ENCODE measurements at regions not wholly inside any gene's neighbourhood (a gene's known extent, or its start where the extent isn't known, plus 50 kb on each side); places are given as distances from the start of the nearest gene placed in this dataset.

DNA sequence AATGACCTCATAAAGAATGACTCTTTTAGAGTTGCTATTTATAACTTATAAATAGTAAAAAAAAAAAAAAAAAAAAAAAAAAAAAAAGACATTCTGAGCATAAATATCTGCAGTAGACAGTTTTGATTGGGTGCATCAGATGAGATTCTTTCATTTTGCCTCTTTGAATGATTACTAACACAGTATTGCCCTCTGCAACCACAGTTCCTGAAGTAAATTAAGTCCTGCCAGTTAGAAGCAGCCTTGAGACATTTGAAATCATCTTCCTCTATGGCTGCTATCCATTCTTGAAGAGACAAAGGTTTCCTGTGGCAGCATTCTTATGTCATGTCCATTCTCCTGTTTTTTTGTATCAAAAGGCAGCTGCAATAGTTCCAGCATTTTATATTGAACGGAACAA is 892.4 kb upstream of the MIR17HG start:
- intact Hi-C loops (cut with micrococcal nuclease) = no loop called here
- CTCF ChIA-PET = no interaction called here

More for the DNA sequence above, 892.4 kb upstream of the MIR17HG start:
- H3K14ac ChIP-seq (replicated peaks; ENCODE audit: low read depth, low read length) = no peak overlapping the region
- no peak overlapping the region for H4K91ac ChIP-seq (ENCODE audit: insufficient read depth, low read depth, low read length)
- H3K9me1 ChIP-seq (ENCODE audit: insufficient read depth, low read length) = no peaks in the 10 kb centered on the region
- H3K4me3 ChIP-seq (ENCODE audit: insufficient read depth, low read depth, low read length) = no peak overlapping the region
- no peak overlapping the region for H2BK120ac ChIP-seq (ENCODE audit: low read depth, low read length)
- H4K8ac ChIP-seq (ENCODE audit: low read depth in 2 of 2, low read length in 2 of 2) = no peak overlapping the region
- no peak for DNase-seq
- no peak overlapping the region for H3K4me2 ChIP-seq (ENCODE audit: low read depth, low read length)
- WGBS, 2 experiments (ENCODE audit: extremely low coverage in 2 of 2, insufficient read length in 1 of 2) = no CpG with 5 or more reads among the region's 1 CpG
- no peak for ATAC-seq (ENCODE audit: low read depth)
- in situ Hi-C loops (cut with MboI; ENCODE audit: low sequenced_read_pairs) (no loop called here), dilution Hi-C loops (cut with HindIII; ENCODE audit: low sequenced_read_pairs, unreplicated experiment) (no loop called here)
- H3K9ac ChIP-seq (ENCODE audit: low read depth, low read length) = no peak overlapping the region
- no peaks in the 10 kb centered on the region for H3K79me1 ChIP-seq (ENCODE audit: low read depth in 1 of 2, low read length in 2 of 2)
- no peak overlapping the region for H4K5ac ChIP-seq (ENCODE audit: low read depth, low read length)
- POLR2A ChIA-PET (ENCODE audit: unreplicated experiment) = no interaction called here
- H3K56ac ChIP-seq (ENCODE audit: extremely low read depth, insufficient read depth, low read length) = no peak overlapping the region
- no peak for TF ChIP-seq MAFK (IDR thresholded peaks at IDR 0.05; ENCODE audit: low read depth, low read length)
- no peak for TF ChIP-seq SMC3 (IDR thresholded peaks at IDR 0.05; ENCODE audit: low read depth, low read length)
- TF ChIP-seq, protein P1, sequence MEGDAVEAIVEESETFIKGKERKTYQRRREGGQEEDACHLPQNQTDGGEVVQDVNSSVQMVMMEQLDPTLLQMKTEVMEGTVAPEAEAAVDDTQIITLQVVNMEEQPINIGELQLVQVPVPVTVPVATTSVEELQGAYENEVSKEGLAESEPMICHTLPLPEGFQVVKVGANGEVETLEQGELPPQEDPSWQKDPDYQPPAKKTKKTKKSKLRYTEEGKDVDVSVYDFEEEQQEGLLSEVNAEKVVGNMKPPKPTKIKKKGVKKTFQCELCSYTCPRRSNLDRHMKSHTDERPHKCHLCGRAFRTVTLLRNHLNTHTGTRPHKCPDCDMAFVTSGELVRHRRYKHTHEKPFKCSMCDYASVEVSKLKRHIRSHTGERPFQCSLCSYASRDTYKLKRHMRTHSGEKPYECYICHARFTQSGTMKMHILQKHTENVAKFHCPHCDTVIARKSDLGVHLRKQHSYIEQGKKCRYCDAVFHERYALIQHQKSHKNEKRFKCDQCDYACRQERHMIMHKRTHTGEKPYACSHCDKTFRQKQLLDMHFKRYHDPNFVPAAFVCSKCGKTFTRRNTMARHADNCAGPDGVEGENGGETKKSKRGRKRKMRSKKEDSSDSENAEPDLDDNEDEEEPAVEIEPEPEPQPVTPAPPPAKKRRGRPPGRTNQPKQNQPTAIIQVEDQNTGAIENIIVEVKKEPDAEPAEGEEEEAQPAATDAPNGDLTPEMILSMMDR (conservative IDR thresholded peaks at IDR 0.05; ENCODE audit: low read depth, low read length) = no peak
- TF ChIP-seq FOS (IDR thresholded peaks at IDR 0.05; ENCODE audit: low read depth, low read length) = no peak
- TF ChIP-seq, protein P2, sequence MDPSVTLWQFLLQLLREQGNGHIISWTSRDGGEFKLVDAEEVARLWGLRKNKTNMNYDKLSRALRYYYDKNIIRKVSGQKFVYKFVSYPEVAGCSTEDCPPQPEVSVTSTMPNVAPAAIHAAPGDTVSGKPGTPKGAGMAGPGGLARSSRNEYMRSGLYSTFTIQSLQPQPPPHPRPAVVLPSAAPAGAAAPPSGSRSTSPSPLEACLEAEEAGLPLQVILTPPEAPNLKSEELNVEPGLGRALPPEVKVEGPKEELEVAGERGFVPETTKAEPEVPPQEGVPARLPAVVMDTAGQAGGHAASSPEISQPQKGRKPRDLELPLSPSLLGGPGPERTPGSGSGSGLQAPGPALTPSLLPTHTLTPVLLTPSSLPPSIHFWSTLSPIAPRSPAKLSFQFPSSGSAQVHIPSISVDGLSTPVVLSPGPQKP (IDR thresholded peaks at IDR 0.05; ENCODE audit: borderline replicate concordance, low read depth, low read length) = no peak
- no peak for TF ChIP-seq RCOR1 (IDR thresholded peaks at IDR 0.05; ENCODE audit: insufficient replicate concordance, low read length)
- H3K9me3 ChIP-seq (ENCODE audit: control insufficient read depth, insufficient read depth, low read length) = no peaks in the 10 kb centered on the region
- H2AK9ac ChIP-seq (replicated peaks; ENCODE audit: low read depth, low read length, poor library complexity) = no peak overlapping the region
- BruUV-seq (replicated peaks) = no TSS peak
- H2AK5ac ChIP-seq (ENCODE audit: low read depth, low read length) = no peak overlapping the region
- no peak overlapping the region for H2BK5ac ChIP-seq (ENCODE audit: low read depth, low read length, poor library complexity, severe bottlenecking)
- H3K27ac ChIP-seq (ENCODE audit: insufficient read depth, low read length) = no peak overlapping the region
- no peak overlapping the region for H2BK20ac ChIP-seq (ENCODE audit: low read depth, low read length)
- no peaks in the 10 kb centered on the region for H4K20me1 ChIP-seq (ENCODE audit: insufficient read depth, low read length)
- no peak overlapping the region for H3K18ac ChIP-seq (ENCODE audit: low read depth, low read length)
- no peaks in the 10 kb centered on the region for H3K4me1 ChIP-seq (ENCODE audit: control insufficient read depth, insufficient read depth, low read length)
- no peaks in the 10 kb centered on the region for H3K27me3 ChIP-seq (ENCODE audit: control insufficient read depth, insufficient read depth, low read length)
- H3K23ac ChIP-seq (ENCODE audit: low read depth, low read length) = no peak overlapping the region
- no peak overlapping the region for H2AFZ ChIP-seq (replicated peaks; ENCODE audit: low read length, poor library complexity)
- no peaks in the 10 kb centered on the region for H3K36me3 ChIP-seq (ENCODE audit: control insufficient read depth, insufficient read depth, low read length)
- no peak overlapping the region for H3K4ac ChIP-seq (ENCODE audit: low read depth, low read length)
- no peak overlapping the region for H2BK15ac ChIP-seq (ENCODE audit: low read depth, low read length)

All from IMR-90 (cell line).